Retinal pigment epithelial cell (primary cell): ENCODE measurements at regions not wholly inside any gene's neighbourhood (a gene's known extent, or its start where the extent isn't known, plus 50 kb on each side); places are given as distances from the start of the nearest gene placed in this dataset.

Experiments
- DNase-seq: peaks from one replicate; pipeline ENCODE4 v3.0.0-alpha.2; 2010; ENCODE audit warnings: low read depth
- H3K4me3 ChIP-seq: 2 replicates; pipeline ENCODE4 v1.5.1; 2011; ENCODE audit warnings: mild to moderate bottlenecking, low read length, control low read depth, moderate library complexity
- CTCF ChIP-seq: conservative IDR thresholded peaks from 2 replicates; pipeline ENCODE4 v1.5.1; 2011; ENCODE audit warnings: low read depth, low read length, control low read depth, inconsistent platforms

- no peak overlapping the region for H3K4me3 ChIP-seq
- DNase-seq, result no peak
- TF ChIP-seq CTCF, result no peak
Measured at GRCh38 chr9:86893811-86894490, 53.4 kb downstream of the GAS1 start.

GRCh38 chr9:86892576-86892975 lies 54.7 kb downstream of the GAS1 start:
- DNase-seq, result no peak
- TF ChIP-seq CTCF, result no peak
- no peak overlapping the region for H3K4me3 ChIP-seq

GRCh38 chr9:86891886-86892437 lies 55.3 kb downstream of the GAS1 start:
- TF ChIP-seq CTCF, result no peak
- no peak for DNase-seq
- no peak overlapping the region for H3K4me3 ChIP-seq

GRCh38 chr9:86891091-86891490 lies 56.2 kb downstream of the GAS1 start:
- no peak for TF ChIP-seq CTCF
- H3K4me3 ChIP-seq, result no peak overlapping the region
- DNase-seq, result no peak

GRCh38 chr9:86885232-86885631 lies 62.1 kb downstream of the GAS1 start:
- no peak for DNase-seq
- no peak for TF ChIP-seq CTCF
- no peak overlapping the region for H3K4me3 ChIP-seq

GRCh38 chr9:86876621-86877196 lies 70.6 kb downstream of the GAS1 start:
- DNase-seq, result no peak
- no peak for TF ChIP-seq CTCF
- no peak overlapping the region for H3K4me3 ChIP-seq

- peak; percentile 14 for DNase-seq
- no peak overlapping the region for H3K4me3 ChIP-seq
- no peak for TF ChIP-seq CTCF
Measured at GRCh38 chr9:86868616-86869015, 78.7 kb downstream of the GAS1 start.
